ENCODE measurements at regions not wholly inside any gene's neighbourhood (a gene's known extent, or its start where the extent isn't known, plus 50 kb on each side); places are given as distances from the start of the nearest gene placed in this dataset.
"Not testable (repeated sequence)": the region's sequence is repeated elsewhere in the genome, so short reads cannot be mapped to it uniquely, and the experiment has no call there.

DNA sequence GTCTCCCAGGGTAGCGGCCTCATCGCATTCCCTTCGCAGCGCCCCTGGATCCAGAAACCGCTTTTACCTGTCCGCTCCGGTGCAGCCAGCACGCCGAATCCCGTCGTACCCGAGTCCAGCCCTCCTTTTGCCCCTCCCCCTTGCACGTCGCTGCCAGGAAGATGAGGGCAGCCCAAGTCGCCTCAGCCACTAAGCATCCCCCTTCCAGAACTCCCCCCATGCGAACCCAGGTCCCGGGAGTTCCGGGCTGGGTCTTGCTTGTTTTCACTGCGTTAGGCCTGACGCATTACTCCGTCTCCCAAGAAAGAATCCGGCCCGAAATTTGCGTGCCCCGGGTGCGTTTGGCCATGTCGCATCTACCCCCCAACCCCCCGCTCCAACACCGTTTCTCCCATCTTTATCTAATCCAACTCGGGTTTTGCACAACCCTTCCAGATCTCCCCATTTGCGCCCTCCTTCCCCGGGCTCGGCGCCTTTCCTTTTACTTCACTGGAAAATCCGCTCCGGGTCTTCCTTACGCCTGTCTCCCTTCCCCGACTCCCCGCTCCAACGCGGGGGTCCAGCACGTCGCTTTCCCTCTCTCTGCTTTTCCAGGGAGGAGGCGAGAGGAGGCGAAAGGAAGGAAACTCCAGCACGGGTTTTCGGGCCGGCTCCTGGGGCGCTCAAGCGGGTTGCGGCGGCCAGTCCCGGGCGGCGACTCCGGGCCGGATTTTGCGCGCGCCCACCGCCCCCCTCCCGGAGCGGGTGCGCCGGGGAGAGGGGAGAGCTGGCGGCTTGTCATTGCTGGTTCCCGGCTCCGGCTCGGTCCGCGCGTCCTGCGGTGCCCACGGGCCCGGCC is 116.0 kb downstream of the CRLF3 start:
- peak overlapping the region; percentile 56 to 72 (median 69) for H3K4me3 ChIP-seq (ENCODE audit: control insufficient read depth in 2 of 3, extremely low read depth in 1 of 3, insufficient read depth in 2 of 3, low read depth in 1 of 3, low read length in 3 of 3)
- H4K20me1 ChIP-seq (ENCODE audit: control insufficient read depth, extremely low read depth, insufficient read depth, low read length); H3K4me1 ChIP-seq (ENCODE audit: control insufficient read depth, extremely low read depth, insufficient read depth, low read length); H3K9me1 ChIP-seq (ENCODE audit: control insufficient read depth, extremely low read depth, insufficient read depth, low read length); H3K36me3 ChIP-seq (ENCODE audit: control insufficient read depth in 2 of 2, extremely low read depth in 1 of 2, insufficient read depth in 2 of 2, low read length in 2 of 2); H3K9me3 ChIP-seq (ENCODE audit: control insufficient read depth, low read depth, low read length); H3K27ac ChIP-seq (ENCODE audit: control insufficient read depth, insufficient read depth, low read length); dilution Hi-C loops (cut with MboI; ENCODE audit: extremely low pct_ligation_motif_present, low sequenced_read_pairs): not testable (repeated sequence)
- H3K9ac ChIP-seq (ENCODE audit: control insufficient read depth, extremely low read depth, insufficient read depth, low read length) = peak overlapping the region; percentile 67
- FAIRE-seq = peak; percentile 83
- peaks cover 20% of the 10 kb centered on the region for H3K79me2 ChIP-seq (ENCODE audit: control insufficient read depth, insufficient read depth, low read length)
- peak overlapping the region; percentile 87 for H3K4me2 ChIP-seq (ENCODE audit: control insufficient read depth, extremely low read depth, insufficient read depth, low read depth, low read length)
- peak; percentile 46 for DNase-seq (ENCODE audit: low read depth, low spot score)
- peak overlapping the region; percentile 95 for H2AFZ ChIP-seq (ENCODE audit: control insufficient read depth, low read length)
- H3K27me3 ChIP-seq (ENCODE audit: control insufficient read depth, extremely low read depth, insufficient read depth, low read length) = peaks cover 24% of the 10 kb centered on the region

DNA sequence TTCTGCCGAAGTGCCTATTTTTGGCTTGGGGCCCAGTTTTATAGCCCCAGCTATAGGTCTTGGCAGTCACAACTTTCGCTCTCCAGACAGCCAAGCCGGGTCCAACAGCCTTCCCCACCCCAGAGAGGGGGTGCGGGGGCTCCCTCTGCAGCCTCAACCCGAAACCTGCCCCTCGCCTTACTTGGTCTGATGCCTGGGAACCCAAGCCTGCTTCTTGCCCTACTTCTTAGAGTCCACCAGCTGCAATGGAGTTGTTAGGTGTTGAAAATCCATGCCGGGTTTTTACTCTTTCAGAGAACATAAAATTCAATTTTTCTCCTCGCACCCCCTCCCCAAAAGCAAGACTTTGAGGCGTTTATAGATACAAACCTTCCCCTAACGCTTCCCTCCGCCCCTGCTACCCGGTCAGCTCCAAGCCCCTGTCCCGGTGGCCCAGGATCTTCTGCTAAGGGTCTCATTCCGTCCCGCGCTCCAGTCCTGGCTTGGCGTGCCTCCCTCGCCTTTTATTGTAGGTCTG is 116.7 kb downstream of the CRLF3 start:
- peak overlapping the region; percentile 87 for H3K4me2 ChIP-seq (ENCODE audit: control insufficient read depth, extremely low read depth, insufficient read depth, low read depth, low read length)
- H3K27ac ChIP-seq (ENCODE audit: control insufficient read depth, insufficient read depth, low read length); H3K36me3 ChIP-seq (ENCODE audit: control insufficient read depth in 2 of 2, extremely low read depth in 1 of 2, insufficient read depth in 2 of 2, low read length in 2 of 2); H3K9me3 ChIP-seq (ENCODE audit: control insufficient read depth, low read depth, low read length); dilution Hi-C loops (cut with MboI; ENCODE audit: extremely low pct_ligation_motif_present, low sequenced_read_pairs); H3K9me1 ChIP-seq (ENCODE audit: control insufficient read depth, extremely low read depth, insufficient read depth, low read length); H3K4me1 ChIP-seq (ENCODE audit: control insufficient read depth, extremely low read depth, insufficient read depth, low read length); DNase-seq (ENCODE audit: low read depth, low spot score); H4K20me1 ChIP-seq (ENCODE audit: control insufficient read depth, extremely low read depth, insufficient read depth, low read length): not testable (repeated sequence)
- H3K27me3 ChIP-seq (ENCODE audit: control insufficient read depth, extremely low read depth, insufficient read depth, low read length) = peaks cover 24% of the 10 kb centered on the region
- peak; percentile 5 for FAIRE-seq
- H2AFZ ChIP-seq (ENCODE audit: control insufficient read depth, low read length) = peak overlapping the region; percentile 95
- peak overlapping the region; percentile 67 for H3K9ac ChIP-seq (ENCODE audit: control insufficient read depth, extremely low read depth, insufficient read depth, low read length)
- peaks cover 18% of the 10 kb centered on the region for H3K79me2 ChIP-seq (ENCODE audit: control insufficient read depth, insufficient read depth, low read length)
- H3K4me3 ChIP-seq (ENCODE audit: control insufficient read depth in 2 of 3, extremely low read depth in 1 of 3, insufficient read depth in 2 of 3, low read depth in 1 of 3, low read length in 3 of 3) = peak overlapping the region; percentile 56 to 72 (median 69)

DNA sequence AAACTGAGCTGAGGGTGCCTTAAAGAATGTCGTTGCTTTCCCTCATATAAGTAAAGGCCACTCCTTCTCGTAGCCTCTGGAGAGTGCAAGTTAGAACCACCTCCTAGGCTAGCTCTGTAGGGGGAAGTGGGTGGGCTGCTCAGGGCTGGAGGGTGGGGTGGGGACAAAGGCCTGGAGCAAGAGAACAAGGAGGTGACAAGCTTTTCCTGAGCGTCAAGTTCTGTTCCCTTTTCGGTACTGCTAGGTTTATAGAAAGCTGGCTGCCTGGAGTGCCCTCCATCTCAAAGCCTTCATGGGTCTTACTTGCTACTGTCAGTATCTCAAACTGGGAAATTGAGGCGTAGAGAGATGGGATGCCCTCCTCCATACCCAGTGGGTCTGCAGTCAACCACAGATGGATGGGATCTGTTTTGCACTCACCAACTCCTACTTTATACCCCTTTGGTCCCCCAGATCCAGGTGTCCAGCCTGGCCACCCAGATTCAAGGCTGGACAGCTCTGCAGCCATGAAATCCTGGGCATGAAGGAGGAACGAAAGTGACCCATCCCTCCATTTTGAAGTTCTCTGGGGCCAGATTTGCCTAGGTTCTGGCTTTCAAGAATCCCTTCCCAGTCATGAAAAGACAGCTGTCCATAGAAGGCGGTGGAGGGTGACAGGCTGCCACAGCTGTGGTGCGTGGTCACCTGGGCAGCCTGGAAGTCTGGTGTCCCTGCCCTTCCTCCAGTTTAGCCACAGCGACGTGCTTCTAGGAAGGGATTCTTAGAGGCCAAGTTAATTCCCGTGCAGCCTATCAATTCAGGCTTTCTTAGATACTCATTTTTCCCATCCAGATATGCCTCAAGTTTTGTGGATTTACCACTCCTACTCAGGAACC is 117.8 kb downstream of the CRLF3 start:
- H3K9me1 ChIP-seq (ENCODE audit: control insufficient read depth, extremely low read depth, insufficient read depth, low read length); H4K20me1 ChIP-seq (ENCODE audit: control insufficient read depth, extremely low read depth, insufficient read depth, low read length); H3K9ac ChIP-seq (ENCODE audit: control insufficient read depth, extremely low read depth, insufficient read depth, low read length); H3K4me1 ChIP-seq (ENCODE audit: control insufficient read depth, extremely low read depth, insufficient read depth, low read length); DNase-seq (ENCODE audit: low read depth, low spot score); H3K27ac ChIP-seq (ENCODE audit: control insufficient read depth, insufficient read depth, low read length); H3K36me3 ChIP-seq (ENCODE audit: control insufficient read depth in 2 of 2, extremely low read depth in 1 of 2, insufficient read depth in 2 of 2, low read length in 2 of 2); H3K4me3 ChIP-seq (ENCODE audit: control insufficient read depth in 2 of 3, extremely low read depth in 1 of 3, insufficient read depth in 2 of 3, low read depth in 1 of 3, low read length in 3 of 3); H2AFZ ChIP-seq (ENCODE audit: control insufficient read depth, low read length); dilution Hi-C loops (cut with MboI; ENCODE audit: extremely low pct_ligation_motif_present, low sequenced_read_pairs); H3K9me3 ChIP-seq (ENCODE audit: control insufficient read depth, low read depth, low read length); H3K4me2 ChIP-seq (ENCODE audit: control insufficient read depth, extremely low read depth, insufficient read depth, low read depth, low read length): not testable (repeated sequence)
- H3K27me3 ChIP-seq (ENCODE audit: control insufficient read depth, extremely low read depth, insufficient read depth, low read length) = peaks cover 24% of the 10 kb centered on the region
- H3K79me2 ChIP-seq (ENCODE audit: control insufficient read depth, insufficient read depth, low read length) = peaks cover 13% of the 10 kb centered on the region
- FAIRE-seq = peak; percentile 56

DNA sequence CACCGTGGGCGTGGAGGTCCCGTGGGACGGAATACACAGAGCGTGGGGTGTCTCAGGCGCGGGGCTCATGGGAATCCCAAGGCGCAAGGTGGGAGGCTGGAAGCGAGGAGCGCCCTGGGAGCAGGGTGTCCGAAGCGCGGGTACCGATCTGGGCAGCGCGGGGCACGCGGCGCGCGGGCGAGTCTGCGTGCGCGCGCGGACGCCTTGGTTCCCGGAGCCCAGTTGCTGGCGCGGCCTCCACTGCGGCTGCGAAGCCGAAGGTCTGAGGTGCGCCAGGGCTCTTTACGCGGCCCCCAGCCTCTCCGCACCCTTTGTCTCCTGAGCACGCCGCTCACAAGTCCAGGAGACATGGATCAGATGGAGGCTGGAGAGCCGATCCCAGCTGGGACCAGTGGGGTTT is 118.5 kb downstream of the CRLF3 start:
- H3K36me3 ChIP-seq (ENCODE audit: control insufficient read depth in 2 of 2, extremely low read depth in 1 of 2, insufficient read depth in 2 of 2, low read length in 2 of 2); H3K4me2 ChIP-seq (ENCODE audit: control insufficient read depth, extremely low read depth, insufficient read depth, low read depth, low read length); H3K9me1 ChIP-seq (ENCODE audit: control insufficient read depth, extremely low read depth, insufficient read depth, low read length); H3K9me3 ChIP-seq (ENCODE audit: control insufficient read depth, low read depth, low read length); DNase-seq (ENCODE audit: low read depth, low spot score); dilution Hi-C loops (cut with MboI; ENCODE audit: extremely low pct_ligation_motif_present, low sequenced_read_pairs); H3K27ac ChIP-seq (ENCODE audit: control insufficient read depth, insufficient read depth, low read length); H3K4me1 ChIP-seq (ENCODE audit: control insufficient read depth, extremely low read depth, insufficient read depth, low read length); FAIRE-seq; H4K20me1 ChIP-seq (ENCODE audit: control insufficient read depth, extremely low read depth, insufficient read depth, low read length); H3K9ac ChIP-seq (ENCODE audit: control insufficient read depth, extremely low read depth, insufficient read depth, low read length); H3K79me2 ChIP-seq (ENCODE audit: control insufficient read depth, insufficient read depth, low read length); H2AFZ ChIP-seq (ENCODE audit: control insufficient read depth, low read length); H3K4me3 ChIP-seq (ENCODE audit: control insufficient read depth in 2 of 3, extremely low read depth in 1 of 3, insufficient read depth in 2 of 3, low read depth in 1 of 3, low read length in 3 of 3): not testable (repeated sequence)
- H3K27me3 ChIP-seq (ENCODE audit: control insufficient read depth, extremely low read depth, insufficient read depth, low read length) = peaks cover 24% of the 10 kb centered on the region

Data from keratinocyte (primary cell).